Caco-2 (cell line): ENCODE measurements at regions not wholly inside any gene's neighbourhood (a gene's known extent, or its start where the extent isn't known, plus 50 kb on each side); places are given as distances from the start of the nearest gene placed in this dataset.
"Not testable (repeated sequence)": the region's sequence is repeated elsewhere in the genome, so short reads cannot be mapped to it uniquely, and the experiment has no call there.

Experiments
- BruUV-seq: library from RNA; stranded (reverse); fragments of 400-500 nt; replicated peaks from 2 replicates; lab custom pipeline; 2021; lab: Mats Ljungman, UMichigan
- CTCF ChIA-PET: fragments of 300-600 bp; sonication (Branson Sonifier 250); formaldehyde crosslinking; loops from one replicate; lab custom pipeline; 2022; ENCODE audit warnings: antibody characterized with exemption; lab: Charles Lee
- POLR2A ChIA-PET: fragments of 300-600 bp; sonication (Branson Sonifier 250); formaldehyde crosslinking; loops from one replicate; lab custom pipeline; 2022; ENCODE audit warnings: antibody characterized with exemption; lab: Charles Lee
- DNase-seq, 2 experiments: peaks; one replicate each; pipeline versions ENCODE4 v3.0.0 to v3.0.0-alpha.2; 2020 to 2022
- H3K27me3 ChIP-seq: replicated peaks from 2 replicates; pipeline ENCODE4 v1.6.0; 2011; ENCODE audit warnings: low read length; ENCODE audit not compliant: control insufficient read depth, insufficient read depth
- H3K36me3 ChIP-seq: 2 replicates; pipeline ENCODE4 v1.5.1; 2011; ENCODE audit warnings: low read length; ENCODE audit not compliant: control insufficient read depth, insufficient read depth
- H3K4me1 ChIP-seq: fragments of 250-450 bp; sonication (Bioruptor Pico); 2 replicates; pipeline ENCODE4 v1.5.1; 2020; ENCODE audit warnings: mild to moderate bottlenecking
- H3K4me3 ChIP-seq: 2 replicates; pipeline ENCODE4 v1.5.1; 2011; ENCODE audit warnings: low read depth, mild to moderate bottlenecking, control low read depth, low read length
- H3K9me3 ChIP-seq: fragments of 250-450 bp; sonication (Bioruptor Pico); 2 replicates; pipeline ENCODE4 v1.5.1; 2020; ENCODE audit warnings: mild to moderate bottlenecking, moderate library complexity
- H3K27ac Mint-ChIP-seq: one replicate; pipeline ENCODE4 v1.8.0; 2022; ENCODE audit warnings: mixed read lengths; ENCODE audit not compliant: unreplicated experiment
- H3K27me3 Mint-ChIP-seq: one replicate; pipeline ENCODE4 v1.8.0; 2022; ENCODE audit warnings: mixed read lengths; ENCODE audit not compliant: insufficient read depth, unreplicated experiment
- H3K36me3 Mint-ChIP-seq: one replicate; pipeline ENCODE4 v1.8.0; 2022; ENCODE audit warnings: mild to moderate bottlenecking, mixed read lengths; ENCODE audit not compliant: insufficient read depth, unreplicated experiment
- H3K4me1 Mint-ChIP-seq: one replicate; pipeline ENCODE4 v1.8.0; 2022; ENCODE audit warnings: low read depth, mixed read lengths; ENCODE audit not compliant: unreplicated experiment
- H3K4me3 Mint-ChIP-seq: one replicate; pipeline ENCODE4 v1.8.0; 2022; ENCODE audit warnings: mild to moderate bottlenecking, moderate library complexity, mixed read lengths; ENCODE audit not compliant: unreplicated experiment
- H3K9me3 Mint-ChIP-seq: one replicate; pipeline ENCODE4 v1.8.0; 2022; ENCODE audit warnings: mixed read lengths; ENCODE audit not compliant: unreplicated experiment
- intact Hi-C: fragments of 100-400 bp; cut with micrococcal nuclease; formaldehyde crosslinking; loops from one replicate; pipeline ENCODE4 v1.10.0; 2022; ENCODE audit not compliant: unreplicated experiment
- TF ChIP-seq, protein P1 (sequence below), 2 experiments: fragments of 200-600 bp in 1 of 2; IDR thresholded peaks; 1 replicate in 1 of 2; 2 replicates in 1 of 2; pipeline versions ENCODE4 v1.5.1 to v1.8.0; 2011 to 2022; ENCODE audit warnings: antibody characterized with exemption in 1 of 2, control low read depth in 1 of 2, inconsistent platforms in 1 of 2, low read depth in 1 of 2, low read length in 1 of 2, mild to moderate bottlenecking in 1 of 2, moderate library complexity in 1 of 2; ENCODE audit not compliant: insufficient read depth in 1 of 2, severe bottlenecking in 1 of 2, unreplicated experiment in 1 of 2

DNA sequence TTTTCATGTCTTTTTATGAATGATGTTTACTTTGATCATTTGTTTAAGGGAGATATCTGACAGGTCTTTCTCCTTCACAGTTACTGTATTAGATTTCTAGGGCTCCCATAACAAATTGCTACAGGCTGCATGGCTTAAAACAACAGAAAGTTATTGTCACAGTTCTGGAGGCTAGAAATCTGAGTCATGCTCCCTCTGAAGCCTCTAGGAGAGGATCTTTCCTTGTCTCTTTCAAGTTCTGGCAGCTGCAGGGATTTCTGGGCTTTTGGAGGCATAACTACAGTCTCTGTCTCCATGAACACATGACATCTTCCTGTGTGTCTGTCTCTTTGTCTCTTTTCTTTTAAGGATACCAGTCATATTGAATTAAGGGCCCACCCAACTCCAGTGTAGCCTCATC lies 557.3 kb upstream of the SEMA6A start:
- no peak overlapping the region for H3K4me3 ChIP-seq
- POLR2A ChIA-PET = no interaction called here
- no peaks in the 10 kb centered on the region for H3K9me3 Mint-ChIP-seq
- CTCF ChIA-PET = no interaction called here
- H3K27ac Mint-ChIP-seq = no peak overlapping the region
- H3K4me3 Mint-ChIP-seq = no peak overlapping the region
- no peaks in the 10 kb centered on the region for H3K4me1 ChIP-seq
- H3K36me3 ChIP-seq = no peaks in the 10 kb centered on the region
- no peaks in the 10 kb centered on the region for H3K27me3 ChIP-seq
- no peaks in the 10 kb centered on the region for H3K4me1 Mint-ChIP-seq
- no peaks in the 10 kb centered on the region for H3K36me3 Mint-ChIP-seq
- H3K27me3 Mint-ChIP-seq = no peaks in the 10 kb centered on the region
- intact Hi-C loops = no loop called here
- no TSS peak for BruUV-seq
- TF ChIP-seq, protein P1, sequence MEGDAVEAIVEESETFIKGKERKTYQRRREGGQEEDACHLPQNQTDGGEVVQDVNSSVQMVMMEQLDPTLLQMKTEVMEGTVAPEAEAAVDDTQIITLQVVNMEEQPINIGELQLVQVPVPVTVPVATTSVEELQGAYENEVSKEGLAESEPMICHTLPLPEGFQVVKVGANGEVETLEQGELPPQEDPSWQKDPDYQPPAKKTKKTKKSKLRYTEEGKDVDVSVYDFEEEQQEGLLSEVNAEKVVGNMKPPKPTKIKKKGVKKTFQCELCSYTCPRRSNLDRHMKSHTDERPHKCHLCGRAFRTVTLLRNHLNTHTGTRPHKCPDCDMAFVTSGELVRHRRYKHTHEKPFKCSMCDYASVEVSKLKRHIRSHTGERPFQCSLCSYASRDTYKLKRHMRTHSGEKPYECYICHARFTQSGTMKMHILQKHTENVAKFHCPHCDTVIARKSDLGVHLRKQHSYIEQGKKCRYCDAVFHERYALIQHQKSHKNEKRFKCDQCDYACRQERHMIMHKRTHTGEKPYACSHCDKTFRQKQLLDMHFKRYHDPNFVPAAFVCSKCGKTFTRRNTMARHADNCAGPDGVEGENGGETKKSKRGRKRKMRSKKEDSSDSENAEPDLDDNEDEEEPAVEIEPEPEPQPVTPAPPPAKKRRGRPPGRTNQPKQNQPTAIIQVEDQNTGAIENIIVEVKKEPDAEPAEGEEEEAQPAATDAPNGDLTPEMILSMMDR (IDR thresholded peaks at IDR 0.05; ENCODE audit: insufficient read depth in 1 of 2, low read depth in 1 of 2, low read length in 1 of 2, severe bottlenecking in 1 of 2, unreplicated experiment in 1 of 2) = no peak
- DNase-seq = no peak
- H3K9me3 ChIP-seq = no peaks in the 10 kb centered on the region

DNA sequence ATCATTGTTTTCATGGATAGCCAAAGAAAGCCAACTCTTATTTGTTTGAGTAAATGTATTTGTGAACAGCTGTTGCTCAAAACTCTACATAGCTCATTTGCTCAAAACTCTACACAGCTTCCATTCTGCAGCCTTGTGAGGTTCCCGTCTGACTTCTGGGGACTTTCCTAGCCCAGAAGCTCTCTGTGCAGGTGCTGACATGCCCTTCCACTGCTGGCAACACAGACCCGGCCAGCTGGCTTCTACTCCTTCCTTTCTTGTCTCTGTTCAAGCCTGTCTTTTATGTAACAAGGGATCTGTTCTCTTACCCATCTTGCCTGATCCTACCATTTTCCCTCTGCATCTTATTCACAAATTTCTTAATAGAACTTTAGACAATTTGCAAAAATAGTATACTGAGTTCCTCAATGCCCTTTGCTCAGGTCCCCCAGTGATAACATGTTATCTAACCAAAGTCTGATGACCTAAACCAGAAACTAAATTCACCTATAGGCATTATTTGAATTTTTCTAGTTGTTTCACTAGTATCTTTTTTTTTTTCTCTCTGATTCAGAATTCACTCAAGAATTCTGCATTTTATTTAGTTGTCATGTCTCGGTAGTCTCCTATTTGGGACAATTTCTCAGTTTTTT lies 556.5 kb upstream of the SEMA6A start:
- BruUV-seq = no TSS peak
- Histone ChIP-seq H3K4me3 (no peak overlapping the region), H3K4me1 (no peaks in the 10 kb centered on the region), H3K9me3 (no peaks in the 10 kb centered on the region), H3K36me3 (no peaks in the 10 kb centered on the region), H3K27me3 (no peaks in the 10 kb centered on the region)
- Mint-ChIP-seq H3K9me3 (no peaks in the 10 kb centered on the region), H3K27me3 (no peaks in the 10 kb centered on the region), H3K4me3 (no peak overlapping the region), H3K36me3 (no peaks in the 10 kb centered on the region), H3K27ac (no peak overlapping the region), H3K4me1 (no peaks in the 10 kb centered on the region)
- ChIA-PET CTCF (no interaction called here), POLR2A (no interaction called here)
- TF ChIP-seq, protein P1 (IDR thresholded peaks at IDR 0.05; ENCODE audit: insufficient read depth in 1 of 2, low read depth in 1 of 2, low read length in 1 of 2, severe bottlenecking in 1 of 2, unreplicated experiment in 1 of 2) = no peak
- DNase-seq = no peak
- intact Hi-C loops = no loop called here

DNA sequence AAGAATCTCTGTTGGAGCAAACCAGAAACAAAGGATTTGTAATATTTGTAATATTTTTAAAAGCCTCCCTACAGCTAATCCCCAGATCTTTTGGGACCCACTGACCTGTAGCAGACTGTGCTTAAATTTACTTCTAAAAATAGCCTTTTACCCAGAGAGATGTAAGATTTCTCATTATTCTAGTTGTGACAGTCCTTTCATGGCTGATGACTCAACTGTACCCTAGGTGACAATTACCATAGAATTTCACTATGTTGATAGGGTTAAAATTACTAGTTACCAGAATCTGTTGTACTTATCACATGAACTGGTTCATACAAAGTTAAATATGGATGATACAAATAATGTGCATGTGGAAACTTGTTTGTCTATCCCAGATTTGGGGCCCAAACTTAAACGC lies 543.9 kb upstream of the SEMA6A start:
- Mint-ChIP-seq H3K9me3 (peaks cover 9% of the 10 kb centered on the region), H3K27me3 (no peaks in the 10 kb centered on the region), H3K4me1 (peaks cover 6% of the 10 kb centered on the region), H3K36me3 (no peaks in the 10 kb centered on the region), H3K27ac (no peak overlapping the region), H3K4me3 (no peak overlapping the region)
- TF ChIP-seq, protein P1 (IDR thresholded peaks at IDR 0.05; ENCODE audit: insufficient read depth in 1 of 2, low read depth in 1 of 2, low read length in 1 of 2, severe bottlenecking in 1 of 2, unreplicated experiment in 1 of 2) = no peak
- POLR2A ChIA-PET = no interaction called here
- no peaks in the 10 kb centered on the region for H3K27me3 ChIP-seq
- H3K4me3 ChIP-seq = no peak overlapping the region
- intact Hi-C loops = no loop called here
- H3K4me1 ChIP-seq = no peaks in the 10 kb centered on the region
- no TSS peak for BruUV-seq
- CTCF ChIA-PET = no interaction called here
- DNase-seq = no peak
- H3K36me3 ChIP-seq = no peaks in the 10 kb centered on the region
- H3K9me3 ChIP-seq = no peaks in the 10 kb centered on the region

DNA sequence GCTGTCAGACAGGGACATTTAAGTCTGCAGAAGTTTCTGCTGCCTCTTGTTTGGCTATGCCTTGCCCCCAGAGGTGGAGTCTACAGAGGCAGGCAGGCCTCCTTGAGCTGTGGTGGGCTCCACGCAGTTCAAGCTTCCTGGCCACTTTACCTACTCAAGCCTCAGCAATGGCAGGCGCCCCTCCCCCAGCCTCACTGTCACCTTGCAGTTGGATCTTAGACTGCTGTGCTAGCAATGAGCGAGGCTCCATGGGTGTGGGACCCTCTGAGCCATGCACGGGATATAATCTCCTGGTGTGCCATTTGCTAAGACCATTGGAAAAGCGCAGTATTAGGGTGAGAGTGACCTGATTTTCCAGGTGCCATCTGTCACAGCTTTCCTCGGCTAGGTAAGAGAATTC lies 542.7 kb upstream of the SEMA6A start:
- H3K27ac Mint-ChIP-seq, CTCF ChIA-PET, H3K9me3 Mint-ChIP-seq, H3K4me1 Mint-ChIP-seq, H3K36me3 ChIP-seq, BruUV-seq, H3K27me3 ChIP-seq, DNase-seq, H3K4me3 Mint-ChIP-seq, POLR2A ChIA-PET, intact Hi-C loops, H3K9me3 ChIP-seq, H3K4me1 ChIP-seq, H3K4me3 ChIP-seq, H3K36me3 Mint-ChIP-seq, H3K27me3 Mint-ChIP-seq: not testable (repeated sequence)
